GM12874 (cell line): ENCODE measurements at regions not wholly inside any gene's neighbourhood (a gene's known extent, or its start where the extent isn't known, plus 50 kb on each side); places are given as distances from the start of the nearest gene placed in this dataset.

Experiments used
- TF ChIP-seq, protein P1 (sequence below): IDR thresholded peaks from 2 replicates; pipeline ENCODE4 v1.5.1; 2011; ENCODE audit warnings: low read depth, mild to moderate bottlenecking, control low read depth, low read length, moderate library complexity; ENCODE audit not compliant: insufficient read depth

DNA sequence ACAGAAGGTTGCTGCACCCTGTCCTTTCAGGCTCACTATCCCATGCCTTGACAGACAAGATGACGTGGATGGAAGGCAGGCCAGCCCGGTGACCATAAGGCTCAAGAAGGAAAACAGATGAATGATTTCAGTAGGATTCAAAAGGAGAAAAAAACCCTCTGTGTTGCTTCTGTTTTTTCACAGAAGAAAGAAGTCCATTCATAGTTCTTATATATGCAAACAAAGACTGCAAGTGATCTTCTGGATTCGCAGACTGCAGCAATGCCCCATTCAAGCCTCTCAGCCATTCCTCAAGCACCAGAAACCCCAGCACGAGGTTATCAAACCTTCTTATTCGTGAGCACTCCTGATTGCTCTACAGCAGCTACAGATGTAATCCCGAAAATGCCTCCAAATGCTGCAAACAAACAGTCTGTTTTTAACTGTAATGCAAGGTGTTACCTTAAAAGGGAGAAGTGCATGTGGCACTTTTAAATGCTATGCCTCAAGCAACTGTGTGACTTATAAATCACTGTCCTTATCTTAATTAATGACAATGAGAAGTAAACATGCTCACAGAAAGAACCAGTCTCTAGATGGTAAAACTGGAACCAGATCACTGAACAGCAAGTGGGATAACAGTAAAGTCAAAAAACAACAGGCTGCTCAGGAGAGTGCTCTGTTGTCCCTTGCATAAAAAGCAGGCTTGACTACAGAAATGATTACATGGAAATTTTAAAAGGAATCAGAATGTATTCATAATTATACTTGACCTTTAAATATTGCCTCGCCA, 173.9 kb downstream of the HHIPL2 start:
- TF ChIP-seq, protein P1, sequence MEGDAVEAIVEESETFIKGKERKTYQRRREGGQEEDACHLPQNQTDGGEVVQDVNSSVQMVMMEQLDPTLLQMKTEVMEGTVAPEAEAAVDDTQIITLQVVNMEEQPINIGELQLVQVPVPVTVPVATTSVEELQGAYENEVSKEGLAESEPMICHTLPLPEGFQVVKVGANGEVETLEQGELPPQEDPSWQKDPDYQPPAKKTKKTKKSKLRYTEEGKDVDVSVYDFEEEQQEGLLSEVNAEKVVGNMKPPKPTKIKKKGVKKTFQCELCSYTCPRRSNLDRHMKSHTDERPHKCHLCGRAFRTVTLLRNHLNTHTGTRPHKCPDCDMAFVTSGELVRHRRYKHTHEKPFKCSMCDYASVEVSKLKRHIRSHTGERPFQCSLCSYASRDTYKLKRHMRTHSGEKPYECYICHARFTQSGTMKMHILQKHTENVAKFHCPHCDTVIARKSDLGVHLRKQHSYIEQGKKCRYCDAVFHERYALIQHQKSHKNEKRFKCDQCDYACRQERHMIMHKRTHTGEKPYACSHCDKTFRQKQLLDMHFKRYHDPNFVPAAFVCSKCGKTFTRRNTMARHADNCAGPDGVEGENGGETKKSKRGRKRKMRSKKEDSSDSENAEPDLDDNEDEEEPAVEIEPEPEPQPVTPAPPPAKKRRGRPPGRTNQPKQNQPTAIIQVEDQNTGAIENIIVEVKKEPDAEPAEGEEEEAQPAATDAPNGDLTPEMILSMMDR, result no peak

DNA sequence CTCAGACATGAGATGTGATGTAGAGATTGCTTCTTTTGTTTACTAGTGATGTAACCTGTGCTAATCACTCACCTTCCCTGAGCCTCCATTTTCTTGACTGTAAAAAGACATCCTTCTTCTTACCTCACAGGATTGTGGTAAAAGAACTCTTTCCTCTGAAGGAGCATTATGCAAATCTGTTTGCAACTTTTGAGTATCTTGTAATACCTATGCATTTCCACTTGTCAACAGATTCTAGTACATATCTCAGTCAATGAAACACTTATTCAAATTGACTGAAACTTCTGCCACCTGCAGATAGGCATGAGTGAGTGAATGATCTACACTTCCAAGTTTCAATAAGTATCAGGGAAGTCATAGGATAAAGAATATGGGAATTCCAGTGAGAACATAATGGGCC, 174.7 kb downstream of the HHIPL2 start:
- TF ChIP-seq, protein P1, result no peak

DNA sequence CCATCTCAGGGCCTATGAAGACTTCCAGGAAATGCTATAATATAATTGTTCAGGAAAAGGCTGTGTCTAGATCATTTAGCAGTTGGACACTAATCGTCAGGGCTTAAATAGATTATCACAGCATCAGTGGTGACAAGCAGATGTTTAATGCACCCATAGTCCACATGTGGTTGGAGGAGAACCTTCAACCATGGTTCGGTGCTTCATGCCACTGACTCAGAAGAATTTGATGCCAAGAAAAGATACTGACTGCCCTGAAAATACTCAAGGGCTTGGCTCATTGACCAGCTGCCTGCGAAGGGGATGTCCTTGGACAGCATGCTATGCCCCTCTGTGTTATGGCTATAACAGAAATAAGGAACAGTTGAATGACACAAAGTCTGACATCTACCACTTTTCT, 175.7 kb downstream of the HHIPL2 start:
- TF ChIP-seq, protein P1, result no peak

DNA sequence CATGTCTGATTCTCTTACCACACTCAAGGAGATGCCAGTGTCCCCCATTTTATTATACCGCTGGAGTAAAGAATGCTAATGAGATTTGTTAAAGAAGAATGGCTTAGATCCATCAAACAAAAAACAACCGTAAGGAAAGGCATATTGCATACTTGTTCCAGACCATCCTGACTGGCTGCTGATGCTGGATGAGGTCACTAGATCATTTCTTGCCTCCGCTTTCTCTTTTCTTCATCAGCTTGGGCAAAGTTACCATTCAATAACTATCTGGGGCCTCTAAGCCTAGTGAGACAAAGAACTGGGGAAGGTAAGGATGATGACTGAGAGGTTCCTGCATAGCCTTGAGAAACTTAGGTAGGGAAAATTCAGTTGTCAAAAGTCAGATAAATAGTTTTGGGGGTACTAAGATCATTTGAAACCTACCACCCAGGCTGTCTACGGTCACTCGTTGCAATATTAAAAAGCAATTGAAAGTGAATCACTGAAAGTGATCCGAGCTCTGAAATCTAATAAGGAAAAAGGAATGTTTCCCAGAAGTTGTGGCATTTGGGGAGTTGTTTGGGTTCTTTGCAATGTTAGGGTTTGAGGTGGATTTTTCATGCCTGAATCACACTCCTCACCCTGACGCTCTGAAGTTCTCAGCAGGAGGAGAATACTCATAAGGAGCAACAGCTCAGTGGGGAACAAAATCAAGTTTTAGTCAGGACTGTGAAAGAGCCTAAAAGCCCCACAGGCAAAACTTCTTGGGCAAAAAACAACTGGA, 176.8 kb downstream of the HHIPL2 start:
- TF ChIP-seq, protein P1, result no peak

DNA sequence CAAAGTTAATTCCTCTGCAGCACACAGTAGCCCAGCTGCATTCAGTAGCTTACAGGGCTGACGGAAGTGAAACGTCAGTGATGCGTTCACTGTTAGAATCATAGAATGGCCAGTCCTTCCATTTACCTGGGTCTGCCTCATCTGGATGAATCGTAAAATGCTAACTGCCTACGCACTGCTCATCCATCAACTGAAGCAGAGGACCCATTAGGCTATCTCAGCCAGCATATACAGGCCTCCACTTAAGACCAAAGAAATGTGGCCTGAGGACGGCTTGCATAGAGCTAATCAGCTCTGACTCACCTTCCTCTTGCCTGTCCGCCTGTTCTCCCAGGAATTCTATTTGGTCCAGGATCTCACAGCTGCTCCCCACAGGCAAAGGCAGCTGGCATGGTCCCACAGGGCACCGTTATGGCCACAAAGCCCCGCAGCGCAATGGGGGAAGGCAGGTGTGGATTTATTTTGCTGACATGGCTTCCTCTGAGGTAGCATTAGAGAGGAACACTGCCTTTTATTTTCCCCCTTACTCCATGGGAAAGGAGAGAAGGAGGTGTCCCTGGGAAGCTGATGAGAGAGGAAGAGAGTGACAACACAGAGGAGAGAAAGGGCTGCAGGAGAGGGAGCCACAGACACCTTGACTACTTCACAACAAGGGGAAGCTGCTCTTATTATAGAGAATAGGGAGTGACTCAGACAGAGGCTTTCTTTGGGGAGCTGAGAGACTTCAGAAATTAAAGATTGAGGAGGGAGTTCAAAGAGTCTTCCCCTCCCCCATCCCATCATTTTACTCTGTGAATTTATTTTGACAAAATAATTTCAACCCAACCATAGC, 177.6 kb downstream of the HHIPL2 start:
- TF ChIP-seq, protein P1, result no peak

DNA sequence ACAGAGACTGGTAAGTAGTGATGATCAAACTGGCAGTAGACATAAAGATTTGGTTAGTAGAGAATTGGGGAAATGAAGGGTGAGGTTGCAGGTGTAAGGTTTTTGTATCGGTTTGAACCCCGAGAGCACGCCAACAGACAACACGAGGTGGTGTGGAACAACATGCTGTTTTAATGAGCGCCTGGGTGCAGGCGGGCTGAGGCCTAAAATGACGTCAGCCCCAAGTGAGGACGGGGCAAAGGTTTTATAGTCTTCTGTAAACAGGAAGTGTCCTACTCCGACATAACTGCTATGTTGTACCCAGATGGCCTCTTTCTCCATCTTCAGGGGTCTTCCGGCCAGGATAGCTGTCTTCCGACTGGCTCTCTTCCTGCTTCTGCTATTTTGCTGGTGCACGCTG, 178.8 kb downstream of the HHIPL2 start:
- TF ChIP-seq, protein P1, result no peak

DNA sequence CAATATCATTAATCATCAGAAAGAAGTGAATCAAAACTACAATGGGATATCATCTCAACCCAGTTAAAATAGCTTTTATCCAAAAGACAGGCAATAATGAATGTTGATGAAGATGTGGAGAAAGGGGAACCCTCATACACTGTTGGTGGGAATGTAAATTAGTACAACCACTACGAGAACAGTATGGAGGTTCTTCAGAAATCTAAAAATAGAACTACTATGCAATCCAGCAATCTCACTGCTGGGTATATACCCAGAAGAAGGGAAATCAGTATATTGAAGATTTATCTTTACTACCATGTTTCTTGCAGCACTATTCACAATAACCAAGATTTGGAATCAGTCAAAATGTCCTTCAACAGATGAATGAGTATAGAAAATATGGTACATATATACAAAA, 189.8 kb downstream of the HHIPL2 start:
- TF ChIP-seq, protein P1, result no peak
